ENCODE measurements at regions not wholly inside any gene's neighbourhood (a gene's known extent, or its start where the extent isn't known, plus 50 kb on each side); places are given as distances from the start of the nearest gene placed in this dataset.

DNA sequence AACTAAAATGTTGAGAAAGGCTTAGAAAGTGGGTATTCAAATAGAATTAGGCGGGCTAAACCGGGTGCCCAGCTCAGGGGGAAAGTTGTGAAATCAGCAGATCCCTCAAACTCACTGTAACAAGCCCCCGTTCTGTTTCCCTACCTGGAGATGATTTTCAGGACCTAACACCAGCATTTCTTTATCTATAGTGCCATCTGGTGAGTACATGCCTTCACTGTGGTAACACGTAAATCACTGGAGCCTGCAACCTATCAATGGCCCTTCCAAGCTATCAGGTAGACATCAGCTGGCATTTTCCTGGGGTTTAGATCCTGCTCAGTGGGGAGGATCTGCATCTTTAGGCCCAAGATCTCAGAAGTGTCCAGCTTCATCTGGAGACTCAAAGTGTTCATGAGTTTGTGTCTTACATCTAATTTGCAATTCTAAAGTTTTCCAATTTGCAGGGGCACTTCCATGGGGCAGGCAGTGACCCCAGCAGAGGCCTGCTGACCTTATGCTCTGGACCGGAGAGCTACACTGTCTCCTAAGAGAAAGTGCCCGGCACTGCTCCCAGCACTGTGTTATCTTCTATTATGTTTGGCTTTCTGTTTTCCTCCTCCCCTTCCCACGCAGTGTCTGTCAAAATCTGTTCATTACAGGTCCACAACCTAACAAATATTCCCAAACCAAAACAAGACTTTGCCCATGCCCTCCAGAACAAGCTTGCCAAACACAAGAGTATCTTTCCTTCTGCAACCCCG lies 132.5 kb downstream of the LSM5 start:
- no peak for TF ChIP-seq CTCF (IDR thresholded peaks at IDR 0.05; ENCODE audit: low read length, missing control alignments)
- H3K4me3 ChIP-seq (replicated peaks; ENCODE audit: low read depth, low read length): no peak overlapping the region
- DNase-seq (ENCODE audit: low read depth): no peak

- peak; percentile 33 for DNase-seq (ENCODE audit: low read depth)
- no peak overlapping the region for H3K4me3 ChIP-seq (replicated peaks; ENCODE audit: low read depth, low read length)
- TF ChIP-seq CTCF (IDR thresholded peaks at IDR 0.05; ENCODE audit: low read length, missing control alignments): peak; percentile 76
Measured at GRCh38 chr7:32347244-32347828, 142.8 kb downstream of the LSM5 start.

DNA sequence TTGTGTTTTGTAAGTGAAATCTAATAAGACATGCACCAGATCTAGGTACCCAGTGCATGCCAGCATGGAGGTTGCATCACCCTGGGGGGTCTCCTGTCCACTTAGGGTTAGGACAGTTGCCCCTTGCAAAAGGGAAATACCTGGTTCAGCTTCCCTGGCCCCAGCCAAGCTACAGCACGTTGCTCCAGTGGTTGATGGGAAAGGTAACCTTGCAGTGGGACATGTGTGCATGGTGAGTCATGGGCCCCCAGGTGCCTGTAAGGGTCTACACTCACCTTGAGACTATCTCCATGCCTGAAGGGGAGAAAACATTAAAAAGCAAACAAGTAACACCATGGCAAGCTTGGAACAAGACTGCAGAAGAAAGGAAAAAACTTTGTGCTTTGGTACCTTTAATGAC lies 143.9 kb downstream of the LSM5 start:
- no peak for TF ChIP-seq CTCF (IDR thresholded peaks at IDR 0.05; ENCODE audit: low read length, missing control alignments)
- H3K4me3 ChIP-seq (replicated peaks; ENCODE audit: low read depth, low read length): no peak overlapping the region
- DNase-seq (ENCODE audit: low read depth): no peak

- no peak for TF ChIP-seq CTCF (IDR thresholded peaks at IDR 0.05; ENCODE audit: low read length, missing control alignments)
Measured at GRCh38 chr7:32336726-32337125, 153.5 kb downstream of the LSM5 start.

DNA sequence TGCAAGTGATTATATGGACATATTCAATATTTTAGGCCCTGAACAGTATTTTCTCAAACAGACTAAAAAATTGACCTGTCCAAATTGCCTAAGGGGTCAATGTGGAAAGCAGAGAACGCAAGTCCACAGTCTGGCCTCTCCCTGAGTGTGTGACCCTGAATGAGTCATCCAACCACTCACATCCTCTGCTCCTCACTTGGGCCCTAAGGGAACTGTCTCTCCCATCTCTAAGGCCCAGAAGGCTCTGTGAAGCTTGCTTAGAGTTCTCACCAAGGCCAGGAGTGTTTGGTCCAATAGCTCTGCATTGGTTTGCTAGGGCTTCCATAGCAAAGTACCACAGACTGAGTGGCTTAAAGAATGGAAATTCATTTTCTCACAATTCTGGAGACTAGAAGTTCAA lies 155.1 kb downstream of the LSM5 start:
- no peak overlapping the region for H3K4me3 ChIP-seq (replicated peaks; ENCODE audit: low read depth, low read length)
- peak; percentile 10 for DNase-seq (ENCODE audit: low read depth)
- TF ChIP-seq CTCF (IDR thresholded peaks at IDR 0.05; ENCODE audit: low read length, missing control alignments): no peak

More at GRCh38 chr7:32336726-32337125, 153.5 kb downstream of the LSM5 start:
- no peak for DNase-seq (ENCODE audit: low read depth)
- no peak overlapping the region for H3K4me3 ChIP-seq (replicated peaks; ENCODE audit: low read depth, low read length)

- TF ChIP-seq CTCF (IDR thresholded peaks at IDR 0.05; ENCODE audit: low read length, missing control alignments): no peak
- no peak overlapping the region for H3K4me3 ChIP-seq (replicated peaks; ENCODE audit: low read depth, low read length)
- no peak for DNase-seq (ENCODE audit: low read depth)
Measured at GRCh38 chr7:32330602-32331001, 159.6 kb downstream of the LSM5 start.

- no peak overlapping the region for H3K4me3 ChIP-seq (replicated peaks; ENCODE audit: low read depth, low read length)
- DNase-seq (ENCODE audit: low read depth): no peak
- no peak for TF ChIP-seq CTCF (IDR thresholded peaks at IDR 0.05; ENCODE audit: low read length, missing control alignments)
Measured at GRCh38 chr7:32326078-32326477, 164.1 kb downstream of the LSM5 start.
